ENCODE measurements at regions not wholly inside any gene's neighbourhood (a gene's known extent, or its start where the extent isn't known, plus 50 kb on each side); places are given as distances from the start of the nearest gene placed in this dataset.

DNA sequence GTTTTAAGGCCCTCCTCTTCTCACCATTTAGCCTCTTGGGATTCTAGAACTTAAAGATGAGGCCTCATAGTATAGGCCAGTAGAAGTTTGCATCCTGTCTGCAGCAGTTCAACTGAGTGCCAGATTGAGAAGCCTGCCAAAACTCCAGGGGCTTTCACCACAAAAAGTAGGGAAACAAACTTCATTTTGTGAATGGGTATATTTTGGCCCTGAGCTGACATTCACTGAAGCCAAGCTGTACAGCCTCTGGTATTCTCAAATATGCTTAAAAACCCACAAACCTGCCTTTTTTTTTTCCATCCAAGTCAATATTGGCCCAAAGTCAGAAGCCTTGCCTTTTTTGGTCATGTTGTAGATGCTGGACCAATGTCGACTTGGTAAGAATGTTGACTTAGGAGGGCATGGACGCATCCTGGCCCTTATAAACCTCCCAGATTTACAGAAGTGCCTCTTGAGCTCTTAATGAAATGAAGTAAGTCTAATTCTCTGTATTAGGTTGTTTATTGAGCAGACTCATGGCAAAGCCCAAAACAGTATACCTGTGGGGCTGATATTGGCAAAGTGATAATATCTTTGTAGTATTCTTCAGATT lies 337.5 kb downstream of the CHRM3 start:
- TF ChIP-seq BHLHE40 (IDR thresholded peaks at IDR 0.05; ENCODE audit: low read depth, low read length): no peak
- TF ChIP-seq, protein P1, sequence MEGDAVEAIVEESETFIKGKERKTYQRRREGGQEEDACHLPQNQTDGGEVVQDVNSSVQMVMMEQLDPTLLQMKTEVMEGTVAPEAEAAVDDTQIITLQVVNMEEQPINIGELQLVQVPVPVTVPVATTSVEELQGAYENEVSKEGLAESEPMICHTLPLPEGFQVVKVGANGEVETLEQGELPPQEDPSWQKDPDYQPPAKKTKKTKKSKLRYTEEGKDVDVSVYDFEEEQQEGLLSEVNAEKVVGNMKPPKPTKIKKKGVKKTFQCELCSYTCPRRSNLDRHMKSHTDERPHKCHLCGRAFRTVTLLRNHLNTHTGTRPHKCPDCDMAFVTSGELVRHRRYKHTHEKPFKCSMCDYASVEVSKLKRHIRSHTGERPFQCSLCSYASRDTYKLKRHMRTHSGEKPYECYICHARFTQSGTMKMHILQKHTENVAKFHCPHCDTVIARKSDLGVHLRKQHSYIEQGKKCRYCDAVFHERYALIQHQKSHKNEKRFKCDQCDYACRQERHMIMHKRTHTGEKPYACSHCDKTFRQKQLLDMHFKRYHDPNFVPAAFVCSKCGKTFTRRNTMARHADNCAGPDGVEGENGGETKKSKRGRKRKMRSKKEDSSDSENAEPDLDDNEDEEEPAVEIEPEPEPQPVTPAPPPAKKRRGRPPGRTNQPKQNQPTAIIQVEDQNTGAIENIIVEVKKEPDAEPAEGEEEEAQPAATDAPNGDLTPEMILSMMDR (conservative IDR thresholded peaks at IDR 0.05; ENCODE audit: low read depth, low read length): no peak
- TF ChIP-seq MXI1 (IDR thresholded peaks at IDR 0.05; ENCODE audit: borderline replicate concordance, low read depth, low read length): no peak
- TF ChIP-seq POLR2A (IDR thresholded peaks at IDR 0.05; ENCODE audit: low read depth, low read length): no peak
- no peak for TF ChIP-seq SMC3 (IDR thresholded peaks at IDR 0.05; ENCODE audit: low read depth, low read length)
- TF ChIP-seq RFX5 (IDR thresholded peaks at IDR 0.05; ENCODE audit: low read depth, low read length): no peak
- TF ChIP-seq RAD21 (IDR thresholded peaks at IDR 0.05; ENCODE audit: low read length): no peak
- no peak for TF ChIP-seq RCOR1 (IDR thresholded peaks at IDR 0.05; ENCODE audit: insufficient replicate concordance, low read length)
- TF ChIP-seq MAZ (IDR thresholded peaks at IDR 0.05; ENCODE audit: borderline replicate concordance, low read depth, low read length): no peak
- no peak for TF ChIP-seq CEBPB (IDR thresholded peaks at IDR 0.05; ENCODE audit: low read depth, low read length)
- no peak for TF ChIP-seq USF2 (IDR thresholded peaks at IDR 0.05; ENCODE audit: low read depth, low read length)
- no peak for TF ChIP-seq CHD1 (IDR thresholded peaks at IDR 0.05; ENCODE audit: low read depth, low read length)
- no peak for TF ChIP-seq ELK1 (IDR thresholded peaks at IDR 0.05; ENCODE audit: borderline replicate concordance, low read depth, low read length)

Data from IMR-90 (cell line).